B cell (primary cell): ENCODE measurements at regions not wholly inside any gene's neighbourhood (a gene's known extent, or its start where the extent isn't known, plus 50 kb on each side); places are given as distances from the start of the nearest gene placed in this dataset.

Source experiments
- EZH2 ChIP-seq: IDR thresholded peaks from 2 replicates; pipeline ENCODE4 v1.6.1; 2012; ENCODE audit warnings: borderline replicate concordance, low read depth, mild to moderate bottlenecking, moderate library complexity, low read length; ENCODE audit not compliant: insufficient read depth, poor library complexity, severe bottlenecking
- TF ChIP-seq, protein P1 (sequence below): fragments of 200-600 bp; IDR thresholded peaks from one replicate; pipeline ENCODE4 v1.8.0; 2022; ENCODE audit warnings: antibody characterized with exemption, mild to moderate bottlenecking

DNA sequence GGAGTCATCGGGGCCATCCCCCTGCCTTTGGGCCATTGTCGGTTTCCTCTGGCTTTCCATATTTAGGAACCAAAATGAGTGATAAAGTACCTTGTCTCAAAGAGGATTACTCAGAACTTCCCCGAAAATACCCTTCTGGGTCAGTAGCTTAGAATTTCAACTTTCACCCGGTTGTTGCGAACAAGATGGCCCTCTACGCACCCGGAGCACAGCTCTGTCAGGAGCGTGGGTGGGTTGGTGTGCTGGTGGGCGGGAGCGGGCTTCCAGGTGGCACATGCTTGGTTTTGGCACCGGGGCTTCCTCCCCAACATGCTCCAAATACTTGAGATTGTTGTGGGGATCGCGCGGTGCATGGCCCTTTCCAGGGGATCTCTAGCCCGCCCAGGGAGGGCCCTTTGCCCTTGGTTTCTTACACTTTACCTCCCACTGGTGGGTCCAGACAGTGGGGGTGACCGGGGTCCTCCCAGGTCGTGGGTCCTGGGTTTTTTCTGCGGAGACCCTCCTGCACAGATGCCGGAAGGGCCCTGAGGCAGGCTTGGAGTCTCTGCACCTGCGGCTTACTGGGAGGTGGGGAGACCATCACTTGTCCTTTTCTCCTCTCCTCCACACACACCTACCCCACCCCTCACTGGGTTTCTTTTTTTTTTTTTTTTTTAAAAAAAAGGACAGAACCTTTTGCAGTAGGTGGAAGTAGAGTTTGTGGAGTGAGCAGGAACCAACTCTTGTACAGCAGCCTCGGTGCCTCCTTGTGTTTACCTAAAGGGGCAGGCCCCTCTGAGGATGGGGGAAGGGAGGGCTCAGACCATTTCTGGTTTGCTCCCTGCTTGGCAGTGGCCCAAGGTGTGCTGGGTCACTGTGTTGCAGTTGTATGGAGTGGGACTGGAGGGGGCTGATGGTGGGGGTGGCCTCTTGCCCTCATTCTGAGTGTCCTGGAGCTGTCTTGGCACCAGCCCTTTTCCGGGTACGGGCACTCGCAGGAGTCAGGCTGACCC, 142.1 kb downstream of the SEC14L1 start:
- TF ChIP-seq, protein P1, sequence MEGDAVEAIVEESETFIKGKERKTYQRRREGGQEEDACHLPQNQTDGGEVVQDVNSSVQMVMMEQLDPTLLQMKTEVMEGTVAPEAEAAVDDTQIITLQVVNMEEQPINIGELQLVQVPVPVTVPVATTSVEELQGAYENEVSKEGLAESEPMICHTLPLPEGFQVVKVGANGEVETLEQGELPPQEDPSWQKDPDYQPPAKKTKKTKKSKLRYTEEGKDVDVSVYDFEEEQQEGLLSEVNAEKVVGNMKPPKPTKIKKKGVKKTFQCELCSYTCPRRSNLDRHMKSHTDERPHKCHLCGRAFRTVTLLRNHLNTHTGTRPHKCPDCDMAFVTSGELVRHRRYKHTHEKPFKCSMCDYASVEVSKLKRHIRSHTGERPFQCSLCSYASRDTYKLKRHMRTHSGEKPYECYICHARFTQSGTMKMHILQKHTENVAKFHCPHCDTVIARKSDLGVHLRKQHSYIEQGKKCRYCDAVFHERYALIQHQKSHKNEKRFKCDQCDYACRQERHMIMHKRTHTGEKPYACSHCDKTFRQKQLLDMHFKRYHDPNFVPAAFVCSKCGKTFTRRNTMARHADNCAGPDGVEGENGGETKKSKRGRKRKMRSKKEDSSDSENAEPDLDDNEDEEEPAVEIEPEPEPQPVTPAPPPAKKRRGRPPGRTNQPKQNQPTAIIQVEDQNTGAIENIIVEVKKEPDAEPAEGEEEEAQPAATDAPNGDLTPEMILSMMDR: no peak
- no peak for TF ChIP-seq EZH2
